BJ (cell line): ENCODE measurements at regions not wholly inside any gene's neighbourhood (a gene's known extent, or its start where the extent isn't known, plus 50 kb on each side); places are given as distances from the start of the nearest gene placed in this dataset.

Experiments
- CTCF ChIA-PET: fragments of 350-600 bp; formaldehyde crosslinking; extraction: SDS; loops from one replicate; lab custom pipeline; 2021; ENCODE audit warnings: antibody characterized with exemption, inconsistent platforms; lab: Yijun Ruan, JAX
- POLR2A ChIA-PET: fragments of 300-600 bp; sonication (Branson Sonifier 250); formaldehyde crosslinking; extraction: SDS; loops from one replicate; lab custom pipeline; 2021; ENCODE audit warnings: antibody characterized with exemption; lab: Charles Lee
- DNase-seq: peaks from one replicate; pipeline ENCODE4 v3.0.0-alpha.2; 2011; ENCODE audit warnings: low read depth
- H3K27me3 ChIP-seq: 2 replicates; pipeline ENCODE4 v1.6.0; 2011; ENCODE audit warnings: low read length; ENCODE audit not compliant: control insufficient read depth, insufficient read depth
- H3K36me3 ChIP-seq: 2 replicates; pipeline ENCODE4 v1.5.1; 2011; ENCODE audit warnings: low read length; ENCODE audit not compliant: control insufficient read depth, insufficient read depth
- H3K4me3 ChIP-seq: 2 replicates; pipeline ENCODE4 v1.5.1; 2011; ENCODE audit warnings: low read depth, mild to moderate bottlenecking, control low read depth, low read length
- CTCF ChIP-seq: IDR thresholded peaks from 2 replicates; pipeline ENCODE4 v1.5.1; 2011; ENCODE audit warnings: low read depth, mild to moderate bottlenecking, control low read depth, inconsistent platforms, low read length, moderate library complexity; ENCODE audit not compliant: insufficient read depth

GRCh38 chr12:92571844-92572543 is 130.8 kb upstream of the PLEKHG7 start:
- TF ChIP-seq CTCF = no peak
- ChIA-PET CTCF (interaction anchor here (1.1 to 3.7 kb wide), 4 partner anchors 33 to 1191 kb away, joined by 3 to 28 read pairs (median 6); no protein-coding TSS in a partner anchor), POLR2A (no interaction called here)
- no peaks in the 10 kb centered on the region for H3K27me3 ChIP-seq
- no peak for DNase-seq
- H3K4me3 ChIP-seq = no peak overlapping the region
- no peaks in the 10 kb centered on the region for H3K36me3 ChIP-seq

- CTCF ChIA-PET = interaction anchor here (0.6 to 3.7 kb wide), 8 partner anchors 11 to 1201 kb away, joined by 3 to 28 read pairs (median 3); no protein-coding TSS in a partner anchor
- no peaks in the 10 kb centered on the region for H3K36me3 ChIP-seq
- no peak for DNase-seq
- POLR2A ChIA-PET = no interaction called here
- no peak overlapping the region for H3K4me3 ChIP-seq
- TF ChIP-seq CTCF = no peak
- no peaks in the 10 kb centered on the region for H3K27me3 ChIP-seq
Observed at GRCh38 chr12:92571169-92571568, 131.6 kb upstream of the PLEKHG7 start.

- no peak overlapping the region for H3K4me3 ChIP-seq
- ChIA-PET POLR2A (interaction anchor here (0.6 kb wide), 1 partner anchor 429 kb away, joined by 3 read pairs; no protein-coding TSS in a partner anchor), CTCF (interaction anchor here (1.0 to 3.7 kb wide), 5 partner anchors 12 to 1189 kb away, joined by 3 to 28 read pairs (median 6); no protein-coding TSS in a partner anchor)
- peak; percentile 63 for TF ChIP-seq CTCF
- no peaks in the 10 kb centered on the region for H3K27me3 ChIP-seq
- no peaks in the 10 kb centered on the region for H3K36me3 ChIP-seq
- peak; percentile 16 for DNase-seq
Observed at GRCh38 chr12:92570056-92570753, 132.6 kb upstream of the PLEKHG7 start.

GRCh38 chr12:92568691-92569090 is 134.1 kb upstream of the PLEKHG7 start:
- DNase-seq = no peak
- ChIA-PET CTCF (interaction anchor here (0.6 to 3.7 kb wide), 7 partner anchors 18 to 1188 kb away, joined by 3 to 28 read pairs (median 3); partner anchors contain the start of gene BTG1), POLR2A (no interaction called here)
- TF ChIP-seq CTCF = no peak
- no peaks in the 10 kb centered on the region for H3K27me3 ChIP-seq
- H3K4me3 ChIP-seq = no peak overlapping the region
- no peaks in the 10 kb centered on the region for H3K36me3 ChIP-seq

GRCh38 chr12:92566448-92567019 is 136.3 kb upstream of the PLEKHG7 start:
- CTCF ChIA-PET = interaction anchor here (0.6 to 1.2 kb wide), 3 partner anchors 755 to 1622 kb away, joined by 3 to 8 read pairs (median 4); no protein-coding TSS in a partner anchor
- POLR2A ChIA-PET = no interaction called here
- no peaks in the 10 kb centered on the region for H3K27me3 ChIP-seq
- no peak overlapping the region for H3K4me3 ChIP-seq
- no peaks in the 10 kb centered on the region for H3K36me3 ChIP-seq
- no peak for DNase-seq
- TF ChIP-seq CTCF = no peak
